ENCODE measurements at regions not wholly inside any gene's neighbourhood (a gene's known extent, or its start where the extent isn't known, plus 50 kb on each side); places are given as distances from the start of the nearest gene placed in this dataset.

DNA sequence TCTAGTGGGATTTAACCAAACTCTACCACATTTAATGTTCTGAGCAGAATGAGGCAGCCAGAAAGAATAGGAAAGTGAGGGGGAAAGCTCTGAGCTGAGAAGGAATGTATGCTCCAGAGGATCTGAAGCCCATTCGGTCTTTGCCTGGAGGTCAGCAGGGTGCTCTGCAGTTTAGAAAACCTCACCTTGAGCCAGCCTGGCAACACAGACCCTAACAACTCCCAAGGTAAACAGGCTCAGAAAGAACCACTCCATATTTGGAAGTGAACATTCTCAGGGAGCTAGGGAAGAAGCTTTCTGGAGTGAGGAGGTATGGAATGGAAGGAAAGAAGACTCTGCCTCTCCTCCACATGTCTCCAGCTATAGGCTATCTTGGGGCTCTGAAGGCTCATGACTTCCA lies 398.8 kb downstream of the SEC16B start:
- DNase-seq (ENCODE audit: low spot score) = no peak

DNA sequence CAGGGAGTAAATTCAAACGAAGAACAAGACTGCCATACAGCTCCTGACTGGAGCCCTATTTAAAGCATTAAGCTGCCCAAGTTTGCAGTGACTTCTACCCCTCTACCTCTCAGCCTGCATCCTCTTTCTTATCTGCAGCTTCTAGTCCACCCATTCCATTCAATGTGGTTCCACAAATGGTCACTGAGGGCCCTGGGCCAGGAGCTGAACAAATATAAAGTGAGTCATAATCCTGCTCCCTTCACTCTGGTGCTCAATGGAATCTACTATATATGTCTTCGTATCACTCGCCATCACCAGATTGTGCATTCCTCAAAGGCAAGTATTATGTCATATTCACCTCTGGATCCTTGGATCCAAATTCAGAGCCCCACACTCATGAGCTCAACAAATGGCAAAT lies 398.7 kb downstream of the BRINP2 start:
- no peak for DNase-seq (ENCODE audit: low spot score)

DNA sequence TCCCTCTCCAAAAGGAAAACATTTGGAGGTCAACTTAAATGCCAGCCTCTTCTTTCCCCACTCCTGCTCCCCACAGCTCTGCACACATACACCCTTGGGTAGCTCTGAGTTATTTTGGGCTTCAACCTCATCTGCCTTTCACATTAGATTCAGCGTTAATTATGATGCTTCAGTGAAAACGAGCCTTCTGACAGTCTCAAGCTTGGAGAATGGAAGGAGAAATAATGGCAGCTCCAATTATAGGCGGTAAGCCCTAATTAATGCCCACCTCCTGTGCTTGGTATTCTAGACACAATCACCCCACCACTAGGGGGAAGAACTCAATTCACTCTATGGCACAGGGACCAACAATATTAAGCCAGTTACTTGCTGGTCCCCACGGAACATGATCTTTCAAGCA lies 397.9 kb downstream of the BRINP2 start:
- no peak for DNase-seq (ENCODE audit: low spot score)

DNA sequence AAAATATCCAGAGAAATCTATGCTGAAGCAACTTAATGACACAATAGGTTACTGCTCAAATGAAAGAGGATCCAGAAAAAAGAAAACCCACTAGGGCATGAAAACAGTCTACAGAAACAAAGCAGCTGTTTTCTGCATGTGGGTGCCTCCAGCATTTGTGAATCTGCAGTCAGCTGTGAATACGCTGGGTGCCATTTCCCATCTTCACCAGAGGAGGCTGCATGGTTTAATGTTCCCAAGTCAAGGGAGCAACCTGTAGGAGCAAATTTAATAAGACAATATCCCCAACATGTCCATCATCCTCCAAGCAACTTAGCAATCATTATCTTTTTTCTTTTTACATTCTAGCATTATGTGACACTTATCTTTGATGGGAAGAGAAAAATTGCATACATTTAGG lies 396.6 kb downstream of the BRINP2 start:
- DNase-seq (ENCODE audit: low spot score) = no peak

DNA sequence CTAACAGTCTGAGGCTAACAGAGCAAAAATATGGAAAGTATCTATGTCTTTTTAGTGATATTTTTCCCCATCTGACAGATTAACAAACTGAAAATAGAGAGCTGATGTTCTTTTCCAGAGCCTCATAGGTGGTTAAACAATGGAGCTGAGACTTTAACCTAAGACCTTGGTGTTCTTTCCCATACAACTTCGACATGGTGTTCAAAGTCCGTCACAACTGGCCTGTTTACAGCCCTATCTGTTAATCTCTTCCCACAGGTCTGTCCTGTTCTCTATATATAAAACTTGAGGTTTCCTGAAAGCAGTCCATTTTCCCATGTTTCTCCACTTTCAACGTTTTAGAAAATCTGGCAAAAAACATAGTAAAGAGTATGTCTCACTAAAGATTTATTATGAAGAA lies 395.7 kb downstream of the BRINP2 start:
- no peak for DNase-seq (ENCODE audit: low spot score)

DNA sequence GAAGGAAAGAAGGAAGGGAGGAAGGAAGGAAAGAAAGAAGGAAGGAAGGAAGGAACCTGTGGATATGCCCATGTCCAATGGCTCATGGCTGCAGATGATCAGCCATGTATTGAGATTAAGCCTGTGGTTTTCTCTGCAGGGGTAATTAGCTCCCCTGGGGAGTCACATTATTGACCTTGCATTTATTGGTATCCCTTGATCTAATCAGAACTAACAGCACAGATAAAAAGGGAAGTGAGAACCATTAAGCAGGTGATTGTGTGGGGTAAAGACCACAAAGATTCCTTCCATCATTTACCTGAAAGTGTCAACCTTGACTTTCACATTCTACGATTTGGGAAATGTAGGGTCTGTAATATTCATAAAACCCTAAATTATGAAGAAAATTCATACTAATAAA lies 390.7 kb downstream of the BRINP2 start:
- no peak for DNase-seq (ENCODE audit: low spot score)

DNA sequence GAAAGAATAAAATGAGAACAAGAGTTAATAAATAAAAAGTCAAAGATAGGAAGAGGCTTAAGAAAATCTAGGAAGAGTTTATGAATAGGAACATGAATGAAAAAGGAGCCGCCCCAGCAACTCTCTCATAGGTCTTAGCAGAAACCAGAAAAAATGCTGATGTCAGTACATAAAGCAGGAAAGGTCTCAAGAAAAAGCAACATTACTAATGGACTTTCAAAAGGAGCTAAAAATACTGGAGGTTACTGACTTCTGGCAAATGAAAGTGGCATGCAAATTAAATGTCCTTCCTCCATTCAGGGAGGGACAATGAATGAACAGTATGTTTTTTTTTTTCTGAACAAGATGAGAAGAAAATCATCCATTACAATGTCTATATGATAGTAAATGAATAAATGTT lies 387.6 kb downstream of the BRINP2 start:
- no peak for DNase-seq (ENCODE audit: low spot score)

DNA sequence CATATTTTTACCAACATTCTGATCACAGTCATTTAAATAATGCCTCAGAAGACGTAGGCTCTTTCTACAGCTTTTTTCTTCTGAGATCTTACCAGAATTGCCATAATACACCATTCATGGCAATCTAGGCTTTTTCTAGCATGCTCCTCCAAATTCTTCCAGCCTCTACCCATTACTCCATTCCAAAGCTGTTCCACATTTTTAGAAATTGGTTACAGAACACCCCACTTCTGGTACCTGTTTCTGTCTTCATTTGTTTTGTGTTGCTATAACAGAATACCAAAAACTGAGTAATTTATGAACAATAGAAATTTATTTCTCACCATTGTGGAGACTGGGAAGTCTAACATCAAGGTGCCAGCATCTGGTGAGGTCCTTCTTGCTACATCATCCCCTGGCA lies 385.4 kb downstream of the BRINP2 start:
- DNase-seq (ENCODE audit: low spot score) = no peak

DNA sequence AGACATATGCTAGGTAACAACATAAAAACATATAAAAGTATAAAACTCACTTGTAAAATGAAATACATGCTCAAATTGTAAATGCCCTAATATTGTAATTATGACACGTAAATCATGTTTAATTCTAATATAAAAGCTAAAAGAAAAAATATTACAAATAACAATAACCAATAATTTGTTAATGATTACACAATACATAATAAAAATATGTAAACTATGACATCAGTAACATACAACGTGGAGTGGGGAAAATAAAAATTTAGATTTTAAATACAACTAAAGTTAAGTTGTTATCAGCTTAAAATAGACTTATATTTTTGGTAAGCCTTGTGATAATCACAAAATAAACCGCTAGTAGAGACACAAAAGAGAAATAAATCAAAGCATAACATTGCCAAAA lies 376.4 kb downstream of the BRINP2 start:
- DNase-seq (ENCODE audit: low spot score) = no peak

- DNase-seq (ENCODE audit: low spot score) = no peak
Measured at GRCh38 chr1:177546346-177546745, 375.6 kb downstream of the BRINP2 start.

DNA sequence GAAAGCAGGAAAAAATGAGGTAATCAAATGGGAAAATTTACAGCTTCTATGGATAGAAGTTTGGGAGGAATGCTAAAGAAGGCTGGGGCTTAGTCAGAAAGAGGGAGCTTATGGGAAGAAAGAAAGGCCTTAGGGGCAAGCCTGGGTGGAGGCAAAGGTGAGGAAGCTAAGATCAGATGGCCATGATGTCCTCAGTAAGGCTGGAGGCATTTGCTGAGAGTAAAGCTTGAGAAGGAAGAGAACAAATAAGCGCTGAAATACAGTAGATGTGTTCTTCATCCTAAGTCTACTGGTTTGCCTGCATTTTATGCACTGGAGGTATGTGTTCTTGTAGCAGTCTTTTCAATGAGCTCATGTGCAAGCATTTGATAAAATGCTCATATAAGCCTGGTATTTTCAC lies 355.4 kb downstream of the BRINP2 start:
- no peak for DNase-seq (ENCODE audit: low spot score)

- DNase-seq (ENCODE audit: low spot score) = no peak
Measured at GRCh38 chr1:177525176-177525575, 354.4 kb downstream of the BRINP2 start.

GRCh38 chr1:177517546-177517945 lies 346.8 kb downstream of the BRINP2 start:
- peak; percentile 58 for DNase-seq (ENCODE audit: low spot score)

GRCh38 chr1:177514207-177514606 lies 343.4 kb downstream of the BRINP2 start:
- DNase-seq (ENCODE audit: low spot score) = no peak

GRCh38 chr1:177511036-177511435 lies 340.3 kb downstream of the BRINP2 start:
- no peak for DNase-seq (ENCODE audit: low spot score)

- peak; percentile 4 for DNase-seq (ENCODE audit: low spot score)
Measured at GRCh38 chr1:177505905-177506590, 335.3 kb downstream of the BRINP2 start.

- DNase-seq (ENCODE audit: low spot score) = no peak
Measured at GRCh38 chr1:177495878-177496277, 325.1 kb downstream of the BRINP2 start.

GRCh38 chr1:177490786-177491185 lies 320.0 kb downstream of the BRINP2 start:
- no peak for DNase-seq (ENCODE audit: low spot score)

GRCh38 chr1:177490036-177490639 lies 319.4 kb downstream of the BRINP2 start:
- no peak for DNase-seq (ENCODE audit: low spot score)

DNA sequence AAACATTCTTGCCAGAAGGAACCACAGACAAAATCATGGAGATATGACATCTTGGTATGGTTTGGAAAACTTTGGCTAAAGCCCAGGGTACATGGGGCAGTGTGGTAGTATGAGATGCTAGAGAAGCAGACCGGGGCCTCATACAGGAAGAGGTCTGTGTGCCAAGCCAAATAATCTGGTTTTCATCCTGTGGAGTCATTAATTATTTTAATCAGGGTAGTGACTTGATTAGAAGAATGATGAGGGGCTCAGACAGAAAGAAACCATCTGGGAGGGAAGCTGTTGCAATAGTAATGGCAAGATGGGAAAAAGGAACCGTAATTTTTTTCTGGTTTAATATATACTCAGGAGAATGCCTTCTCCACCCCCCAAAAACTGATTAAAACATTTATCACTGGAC lies 318.0 kb downstream of the BRINP2 start:
- no peak for DNase-seq (ENCODE audit: low spot score)

- DNase-seq (ENCODE audit: low spot score) = no peak
Measured at GRCh38 chr1:177487481-177487880, 316.7 kb downstream of the BRINP2 start.

GRCh38 chr1:177480741-177481305 lies 310.1 kb downstream of the BRINP2 start:
- DNase-seq (ENCODE audit: low spot score) = no peak

DNA sequence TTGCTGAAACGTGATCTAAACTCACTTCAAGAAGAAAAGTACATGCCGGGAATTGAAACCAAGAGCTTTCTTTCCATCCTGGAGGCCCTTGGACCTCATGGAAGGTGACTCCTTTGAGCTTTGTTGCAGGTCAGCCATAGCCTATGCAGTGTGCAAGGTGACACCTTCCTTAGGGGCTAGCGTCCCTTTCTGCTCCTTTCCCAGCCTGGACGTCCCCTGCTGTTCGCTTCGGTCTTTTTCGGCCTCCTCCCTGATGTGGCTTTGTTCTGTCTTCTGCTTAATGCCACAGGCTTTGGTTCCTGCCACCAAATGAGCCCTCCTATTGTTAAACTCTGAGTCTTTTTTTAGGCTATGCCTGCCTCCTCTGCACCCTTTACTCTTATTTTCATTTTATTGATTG lies 308.8 kb downstream of the BRINP2 start:
- DNase-seq (ENCODE audit: low spot score) = no peak

DNA sequence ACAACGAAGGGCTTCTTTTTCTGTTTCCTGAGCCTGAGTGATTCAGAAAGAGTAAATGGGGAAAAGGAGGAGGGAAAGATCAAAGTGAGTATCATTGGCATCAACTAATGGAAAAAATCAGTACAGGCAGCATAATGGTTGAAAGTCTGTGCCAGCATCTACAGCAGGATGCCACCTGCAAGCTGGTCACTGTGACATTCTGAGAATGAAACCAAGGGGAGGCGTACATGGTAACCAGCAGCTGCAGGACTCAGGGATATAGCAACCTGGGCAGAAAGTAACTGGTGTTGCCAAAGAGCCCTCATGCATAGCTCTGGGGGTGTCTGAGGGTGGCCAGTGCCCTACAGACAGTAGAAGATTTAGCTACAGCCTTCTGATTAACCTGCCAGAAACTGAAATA lies 305.9 kb downstream of the BRINP2 start:
- DNase-seq (ENCODE audit: low spot score) = no peak

All from kidney capillary endothelial cell (primary cell).